GM12878 (cell line): ENCODE measurements at regions not wholly inside any gene's neighbourhood (a gene's known extent, or its start where the extent isn't known, plus 50 kb on each side); places are given as distances from the start of the nearest gene placed in this dataset.

ENCODE experiments used
- ATAC-seq: fragments of 200-7000 bp; cut with Tn5 transposase; 3 replicates; pipeline ENCODE4 v1.9.1; 2020; ENCODE audit warnings: mild to moderate bottlenecking, moderate library complexity
- BruUV-seq: library from RNA; stranded (reverse); fragments of 400-500 nt; replicated peaks from 2 replicates; lab custom pipeline; 2021; lab: Mats Ljungman, UMichigan
- CTCF ChIA-PET: fragments of 300-600 bp; sonication (Branson Sonifier 250); formaldehyde crosslinking; extraction: SDS; loops from one replicate; lab custom pipeline; 2021; ENCODE audit warnings: inconsistent platforms; lab: Yijun Ruan, JAX
- POLR2A ChIA-PET: fragments of 350-600 bp; formaldehyde crosslinking; extraction: SDS; loops from one replicate; lab custom pipeline; 2021; ENCODE audit warnings: inconsistent platforms; lab: Charles Lee
- RAD21 ChIA-PET: fragments of 300-600 bp; sonication (Branson Sonifier 250); formaldehyde crosslinking; loops from one replicate; lab custom pipeline; 2023; ENCODE audit warnings: antibody characterized with exemption; ENCODE audit not compliant: unreplicated experiment; lab: Charles Lee
- SMC1A ChIA-PET: fragments of 300-600 bp; sonication (Branson Sonifier 250); formaldehyde crosslinking; loops from one replicate; lab custom pipeline; 2023; ENCODE audit not compliant: unreplicated experiment, uncharacterized antibody; lab: Charles Lee
- DNase-seq: peaks from one replicate; pipeline ENCODE4 v3.0.0-alpha.2; 2011; ENCODE audit warnings: low read depth, low spot score
- FAIRE-seq: peaks from 3 replicates; lab custom pipeline; 2011; peaks lifted over from hg19 to GRCh38; lab: Jason Lieb, UNC
- H2AFZ ChIP-seq: 2 replicates; pipeline ENCODE4 v1.6.0; 2011; ENCODE audit warnings: low read depth, low read length, control low read depth; ENCODE audit not compliant: control insufficient read depth
- H3K27ac ChIP-seq: 2 replicates; pipeline ENCODE4 v1.5.1; 2011; ENCODE audit warnings: control low read depth; ENCODE audit not compliant: control insufficient read depth, insufficient read depth
- H3K27me3 ChIP-seq, 2 experiments: replicated peaks in 1 of 2; 2 replicates each; pipeline versions ENCODE4 v1.6.0 to v1.6.1; 2011; ENCODE audit warnings: low read length in 1 of 2; ENCODE audit not compliant: control insufficient read depth in 2 of 2, insufficient read depth in 2 of 2
- H3K36me3 ChIP-seq, 2 experiments: 2 replicates each; pipeline ENCODE4 v1.5.1; 2011; ENCODE audit warnings: low read length in 1 of 2; ENCODE audit not compliant: control insufficient read depth in 2 of 2, insufficient read depth in 2 of 2
- H3K4me1 ChIP-seq: 2 replicates; pipeline ENCODE4 v1.6.1; 2011; ENCODE audit warnings: mild to moderate bottlenecking, low read length, moderate library complexity, mixed read lengths; ENCODE audit not compliant: control insufficient read depth, insufficient read depth
- H3K4me2 ChIP-seq: 2 replicates; pipeline ENCODE4 v1.6.0; 2011; ENCODE audit warnings: control low read depth; ENCODE audit not compliant: control insufficient read depth, insufficient read depth
- H3K4me3 ChIP-seq: fragments of 200-600 bp; sonication (generic); 2 replicates; pipeline ENCODE4 v1.5.1; 2016
- H3K79me2 ChIP-seq: 2 replicates; pipeline ENCODE4 v1.6.0; 2011; ENCODE audit warnings: low read length; ENCODE audit not compliant: control insufficient read depth, insufficient read depth
- H3K9ac ChIP-seq: 2 replicates; pipeline ENCODE4 v1.8.0; 2011; ENCODE audit warnings: low read length, control low read depth, mixed read lengths; ENCODE audit not compliant: control insufficient read depth, insufficient read depth
- H3K9me3 ChIP-seq: replicated peaks from 3 replicates; pipeline ENCODE4 v1.5.1; 2011; ENCODE audit warnings: mild to moderate bottlenecking, low read length; ENCODE audit not compliant: control insufficient read depth, insufficient read depth
- H4K20me1 ChIP-seq: 2 replicates; pipeline ENCODE4 v1.6.0; 2011; ENCODE audit not compliant: control insufficient read depth, insufficient read depth
- BCL11A ChIP-seq: IDR thresholded peaks from 2 replicates; pipeline ENCODE4 v1.6.1; 2011; ENCODE audit warnings: low read depth, low read length
- CBX5 ChIP-seq: sonication (generic); IDR thresholded peaks from 2 replicates; pipeline ENCODE4 v1.6.1; 2016; ENCODE audit warnings: low read depth, moderate library complexity, mild to moderate bottlenecking, inconsistent platforms
- FOXM1 ChIP-seq: IDR thresholded peaks from 2 replicates; pipeline ENCODE4 v1.6.1; 2012; ENCODE audit warnings: low read depth, mild to moderate bottlenecking, inconsistent platforms, low read length, moderate library complexity
- GABPA ChIP-seq: IDR thresholded peaks from 2 replicates; pipeline ENCODE4 v1.6.1; 2014; ENCODE audit warnings: antibody characterized with exemption, low read depth, mild to moderate bottlenecking, inconsistent platforms
- HDAC6 ChIP-seq: fragments of 200-600 bp; sonication (generic); IDR thresholded peaks from one replicate; pipeline ENCODE4 v1.8.0; 2017; ENCODE audit warnings: antibody characterized with exemption; ENCODE audit not compliant: unreplicated experiment
- IRF4 ChIP-seq: IDR thresholded peaks from 2 replicates; pipeline ENCODE4 v1.6.1; 2011; ENCODE audit warnings: low read depth, low read length
- LARP7 ChIP-seq: fragments of 450-650 bp; IDR thresholded peaks from 2 replicates; pipeline ENCODE4 v1.6.1; 2017; ENCODE audit warnings: mild to moderate bottlenecking
- MEF2A ChIP-seq: IDR thresholded peaks from 2 replicates; pipeline ENCODE4 v1.6.1; 2011; ENCODE audit warnings: low read depth, mild to moderate bottlenecking, low read length, moderate library complexity; ENCODE audit not compliant: insufficient read depth
- MEF2B ChIP-seq: fragments of 450-650 bp; IDR thresholded peaks from 2 replicates; pipeline ENCODE4 v1.6.1; 2018; ENCODE audit warnings: mild to moderate bottlenecking, moderate library complexity; ENCODE audit not compliant: partially characterized antibody, poor library complexity, severe bottlenecking
- NFIC ChIP-seq: IDR thresholded peaks from 2 replicates; pipeline ENCODE4 v1.6.1; 2012; ENCODE audit warnings: low read depth, mild to moderate bottlenecking, inconsistent platforms, low read length, moderate library complexity
- PAX5 ChIP-seq: IDR thresholded peaks from 2 replicates; pipeline ENCODE4 v1.6.1; 2011; ENCODE audit warnings: low read depth, low read length, borderline replicate concordance
- RUNX3 ChIP-seq: IDR thresholded peaks from 2 replicates; pipeline ENCODE4 v1.6.1; 2012; ENCODE audit warnings: low read length, inconsistent platforms
- SPI1 ChIP-seq: IDR thresholded peaks from 2 replicates; pipeline ENCODE4 v1.6.1; 2011; ENCODE audit warnings: low read depth, mild to moderate bottlenecking, low read length, moderate library complexity, borderline replicate concordance; ENCODE audit not compliant: insufficient read depth
- SRF ChIP-seq, 2 experiments: IDR thresholded peaks; 2 replicates each; pipeline ENCODE4 v1.6.1; 2011; ENCODE audit warnings: low read depth in 2 of 2, low read length in 2 of 2, mild to moderate bottlenecking in 1 of 2, moderate library complexity in 1 of 2
- TAF1 ChIP-seq: IDR thresholded peaks from 2 replicates; pipeline ENCODE4 v1.6.1; 2011; ENCODE audit warnings: mild to moderate bottlenecking, low read depth, low read length, borderline replicate concordance
- ZBED1 ChIP-seq: IDR thresholded peaks from 2 replicates; pipeline ENCODE4 v1.6.1; 2016; ENCODE audit warnings: borderline replicate concordance
- WGBS: methylation state at CpG from one replicate; pipeline ENCODE4 v1.1.6; 2016; ENCODE audit warnings: low lambda C conversion rate; ENCODE audit not compliant: insufficient replicate concordance, insufficient coverage; ENCODE audit errors: missing lambda C conversion rate; 5-methylcytosine and 5-hydroxymethylcytosine counted together
- in situ Hi-C: fragments of 300-500 bp; cut with MboI; formaldehyde crosslinking; loops from 9 replicates; pipeline ENCODE4 v1.14.3; 2018; ENCODE audit warnings: mixed read lengths
- intact Hi-C: fragments of 100-400 bp; cut with micrococcal nuclease; formaldehyde crosslinking; loops from one replicate; pipeline ENCODE4 v1.14.2; 2022; ENCODE audit not compliant: unreplicated experiment
- TF ChIP-seq, protein P1 (sequence below): IDR thresholded peaks from 2 replicates; pipeline ENCODE4 v1.6.1; 2011; ENCODE audit warnings: low read depth, mild to moderate bottlenecking, low read length, moderate library complexity, borderline replicate concordance; ENCODE audit errors: extremely low read depth
- TF ChIP-seq, protein P2 (sequence below): fragments of 450-650 bp; IDR thresholded peaks from 2 replicates; pipeline ENCODE4 v1.6.1; 2017; ENCODE audit warnings: low read depth, mild to moderate bottlenecking, moderate library complexity
- TF ChIP-seq, protein P3 (sequence below): IDR thresholded peaks from 2 replicates; pipeline ENCODE4 v1.6.1; 2012; ENCODE audit warnings: low read length, inconsistent platforms

DNA sequence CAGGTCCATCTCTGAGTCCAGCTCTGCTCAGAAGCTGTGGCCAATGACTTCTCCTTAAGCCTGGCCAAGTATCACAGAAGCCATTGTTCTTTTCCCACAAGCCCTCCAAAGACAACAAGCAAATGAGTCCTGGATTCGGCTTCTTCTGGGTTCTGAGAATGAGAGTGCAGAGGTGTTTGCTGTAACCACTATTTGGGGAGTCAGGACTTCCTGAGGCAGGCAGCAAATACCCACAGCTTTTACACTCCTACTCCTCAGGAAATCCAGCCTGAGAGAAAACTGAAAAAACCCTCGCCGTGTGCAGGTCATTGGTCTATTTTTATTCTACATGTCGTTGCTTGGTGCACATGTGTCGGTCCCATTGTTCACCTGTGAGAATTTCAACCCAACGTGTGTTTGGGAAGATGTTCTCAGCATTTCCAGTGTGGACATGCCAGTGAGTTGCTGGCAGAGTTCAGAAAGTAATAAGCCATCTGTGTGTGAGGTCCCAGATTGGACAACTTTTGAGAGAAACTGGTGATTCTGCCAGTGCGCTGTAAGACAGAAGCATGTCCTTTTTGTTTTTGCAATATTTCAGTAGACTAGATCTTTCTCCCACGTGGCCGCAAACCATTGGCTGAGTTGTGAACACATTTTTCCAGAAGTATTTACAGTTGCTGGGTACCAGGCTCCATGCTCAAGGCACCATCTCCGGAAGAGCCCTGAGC is 121.6 kb upstream of the LYZL2 start:
- intact Hi-C loops = loop anchor here (1.0 kb wide), 3 partner anchors 13 to 32 kb away; no protein-coding TSS in a partner anchor
- ATAC-seq = peak; percentile 48
- 20% methylated on average over 10 of the region's 10 CpGs for WGBS
- TF ChIP-seq, protein P1, sequence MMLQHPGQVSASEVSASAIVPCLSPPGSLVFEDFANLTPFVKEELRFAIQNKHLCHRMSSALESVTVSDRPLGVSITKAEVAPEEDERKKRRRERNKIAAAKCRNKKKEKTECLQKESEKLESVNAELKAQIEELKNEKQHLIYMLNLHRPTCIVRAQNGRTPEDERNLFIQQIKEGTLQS = no peak
- TF ChIP-seq IRF4 = 0 out of 2 replicates have a peak, but pooled peaks have one; percentile 13
- peak; percentile 69; the same call in 1 of the 2 replicates for TF ChIP-seq FOXM1
- TF ChIP-seq MEF2B = peak; percentile 37
- TF ChIP-seq, protein P2, sequence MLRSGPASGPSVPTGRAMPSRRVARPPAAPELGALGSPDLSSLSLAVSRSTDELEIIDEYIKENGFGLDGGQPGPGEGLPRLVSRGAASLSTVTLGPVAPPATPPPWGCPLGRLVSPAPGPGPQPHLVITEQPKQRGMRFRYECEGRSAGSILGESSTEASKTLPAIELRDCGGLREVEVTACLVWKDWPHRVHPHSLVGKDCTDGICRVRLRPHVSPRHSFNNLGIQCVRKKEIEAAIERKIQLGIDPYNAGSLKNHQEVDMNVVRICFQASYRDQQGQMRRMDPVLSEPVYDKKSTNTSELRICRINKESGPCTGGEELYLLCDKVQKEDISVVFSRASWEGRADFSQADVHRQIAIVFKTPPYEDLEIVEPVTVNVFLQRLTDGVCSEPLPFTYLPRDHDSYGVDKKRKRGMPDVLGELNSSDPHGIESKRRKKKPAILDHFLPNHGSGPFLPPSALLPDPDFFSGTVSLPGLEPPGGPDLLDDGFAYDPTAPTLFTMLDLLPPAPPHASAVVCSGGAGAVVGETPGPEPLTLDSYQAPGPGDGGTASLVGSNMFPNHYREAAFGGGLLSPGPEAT = 0 out of 2 replicates have a peak, but pooled peaks have one; percentile 20
- peak; percentile 84 for TF ChIP-seq RUNX3
- TF ChIP-seq HDAC6 = no peak
- TF ChIP-seq TAF1 = 0 out of 2 replicates have a peak, but pooled peaks have one; percentile 9
- TF ChIP-seq NFIC = peak; percentile 69
- TF ChIP-seq GABPA = no peak
- TF ChIP-seq PAX5 = peak; percentile 30; the same call in 1 of the 2 replicates
- TF ChIP-seq MEF2A = peak; percentile 67
- no peak for TF ChIP-seq SRF (IDR thresholded peaks at IDR 0.05; ENCODE audit: low read depth in 2 of 2, low read length in 2 of 2)
- TF ChIP-seq, protein P3, sequence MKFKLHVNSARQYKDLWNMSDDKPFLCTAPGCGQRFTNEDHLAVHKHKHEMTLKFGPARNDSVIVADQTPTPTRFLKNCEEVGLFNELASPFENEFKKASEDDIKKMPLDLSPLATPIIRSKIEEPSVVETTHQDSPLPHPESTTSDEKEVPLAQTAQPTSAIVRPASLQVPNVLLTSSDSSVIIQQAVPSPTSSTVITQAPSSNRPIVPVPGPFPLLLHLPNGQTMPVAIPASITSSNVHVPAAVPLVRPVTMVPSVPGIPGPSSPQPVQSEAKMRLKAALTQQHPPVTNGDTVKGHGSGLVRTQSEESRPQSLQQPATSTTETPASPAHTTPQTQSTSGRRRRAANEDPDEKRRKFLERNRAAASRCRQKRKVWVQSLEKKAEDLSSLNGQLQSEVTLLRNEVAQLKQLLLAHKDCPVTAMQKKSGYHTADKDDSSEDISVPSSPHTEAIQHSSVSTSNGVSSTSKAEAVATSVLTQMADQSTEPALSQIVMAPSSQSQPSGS = peak; percentile 76
- no peak for TF ChIP-seq SPI1
- 0 out of 2 replicates have a peak, but pooled peaks have one; percentile 14 for TF ChIP-seq LARP7
- no peak for TF ChIP-seq ZBED1
- TF ChIP-seq BCL11A = peak; percentile 17; the same call in 1 of the 2 replicates
- 0 out of 2 replicates have a peak, but pooled peaks have one; percentile 12 for TF ChIP-seq CBX5

More for the DNA sequence above, 121.6 kb upstream of the LYZL2 start:
- Histone ChIP-seq H3K79me2 (no peaks in the 10 kb centered on the region), H3K4me3 (no peak overlapping the region), H3K9ac (no peak overlapping the region; the same call in 1 of the 2 replicates), H3K4me1 (peaks cover 34% of the 10 kb centered on the region), H3K9me3 (no peaks in the 10 kb centered on the region), H3K27ac (peak overlapping the region; percentile 71), H3K36me3 (no peaks in the 10 kb centered on the region), H3K4me2 (peak overlapping the region; percentile 34), H4K20me1 (no peaks in the 10 kb centered on the region), H3K27me3 (no peaks in the 10 kb centered on the region), H2AFZ (peak overlapping the region; percentile 46)
- RAD21 ChIA-PET = interaction anchor here (0.6 to 2.5 kb wide), 14 partner anchors 13 to 1427 kb away, joined by 3 to 14 read pairs (median 4); no protein-coding TSS in a partner anchor
- in situ Hi-C loops = no loop called here
- CTCF ChIA-PET = interaction anchor here (0.6 to 2.6 kb wide), 21 partner anchors 8 to 1081 kb away, joined by 3 to 32 read pairs (median 7); partner anchors contain the start of gene ZNF438
- POLR2A ChIA-PET = interaction anchor here (0.6 kb wide), 1 partner anchor 580 kb away, joined by 3 read pairs; no protein-coding TSS in a partner anchor
- SMC1A ChIA-PET = interaction anchor here (0.8 to 5.7 kb wide), 11 partner anchors 8 to 1057 kb away, joined by 3 to 37 read pairs (median 6); no protein-coding TSS in a partner anchor
- FAIRE-seq = peak; percentile 92
- peak; percentile 75 for DNase-seq
- BruUV-seq = no TSS peak
